ENCODE measurements at regions not wholly inside any gene's neighbourhood (a gene's known extent, or its start where the extent isn't known, plus 50 kb on each side); places are given as distances from the start of the nearest gene placed in this dataset.

- TF ChIP-seq POLR2A (IDR thresholded peaks at IDR 0.05; ENCODE audit: low read length) (no peak), GATA1 (IDR thresholded peaks at IDR 0.05; ENCODE audit: low read depth, low read length) (no peak)
Observed at GRCh38 chr11:11681536-11681935, 59.7 kb upstream of the GALNT18 start.

All from erythroblast (primary cell).